ENCODE measurements at regions not wholly inside any gene's neighbourhood (a gene's known extent, or its start where the extent isn't known, plus 50 kb on each side); places are given as distances from the start of the nearest gene placed in this dataset.

GRCh38 chr3:191100516-191100915 lies 98.5 kb upstream of the OSTN start:
- DNase-seq (ENCODE audit: low spot score): no peak
- no peak overlapping the region for H3K4me3 Mint-ChIP-seq
- no peaks in the 10 kb centered on the region for H3F3A ChIP-seq (ENCODE audit: low read depth)
- H3K27me3 ChIP-seq: no peaks in the 10 kb centered on the region
- H4K20me1 ChIP-seq (ENCODE audit: low read depth): no peaks in the 10 kb centered on the region
- H3K36me3 ChIP-seq: no peaks in the 10 kb centered on the region
- H2AFZ ChIP-seq (replicated peaks): no peak overlapping the region
- no peak overlapping the region for H3K27ac Mint-ChIP-seq
- H3K9me3 Mint-ChIP-seq: no peaks in the 10 kb centered on the region
- no peak overlapping the region for H3K9ac ChIP-seq
- H3K4me3 ChIP-seq: no peak overlapping the region
- no peak overlapping the region for H3K4me2 ChIP-seq
- no peak overlapping the region for H3K27ac ChIP-seq
- H3K27me3 Mint-ChIP-seq (ENCODE audit: insufficient read depth, low read depth): no peaks in the 10 kb centered on the region
- H3K36me3 Mint-ChIP-seq: no peaks in the 10 kb centered on the region
- TF ChIP-seq EZH2 (IDR thresholded peaks at IDR 0.05) (no peak), CTCF (IDR thresholded peaks at IDR 0.05) (no peak), EZH2phosphoT487 (IDR thresholded peaks at IDR 0.05) (no peak)
- H3K4me1 Mint-ChIP-seq: no peaks in the 10 kb centered on the region
- H3K79me2 ChIP-seq (ENCODE audit: low read depth): no peaks in the 10 kb centered on the region
- H3K9me3 ChIP-seq (ENCODE audit: low read depth): no peaks in the 10 kb centered on the region
- no peaks in the 10 kb centered on the region for H3K4me1 ChIP-seq

- Histone ChIP-seq H3K9ac (no peak overlapping the region), H2AFZ (replicated peaks) (no peak overlapping the region), H3K36me3 (no peaks in the 10 kb centered on the region), H3K4me2 (no peak overlapping the region), H3K79me2 (ENCODE audit: low read depth) (no peaks in the 10 kb centered on the region), H3F3A (ENCODE audit: low read depth) (no peaks in the 10 kb centered on the region), H4K20me1 (ENCODE audit: low read depth) (no peaks in the 10 kb centered on the region), H3K27ac (no peak overlapping the region), H3K4me3 (no peak overlapping the region), H3K27me3 (no peaks in the 10 kb centered on the region), H3K4me1 (no peaks in the 10 kb centered on the region), H3K9me3 (ENCODE audit: low read depth) (no peaks in the 10 kb centered on the region)
- no peaks in the 10 kb centered on the region for H3K9me3 Mint-ChIP-seq
- H3K4me1 Mint-ChIP-seq: no peaks in the 10 kb centered on the region
- DNase-seq (ENCODE audit: low spot score): no peak
- H3K36me3 Mint-ChIP-seq: no peaks in the 10 kb centered on the region
- TF ChIP-seq CTCF (IDR thresholded peaks at IDR 0.05) (no peak), EZH2 (IDR thresholded peaks at IDR 0.05) (no peak), EZH2phosphoT487 (IDR thresholded peaks at IDR 0.05) (no peak)
- H3K4me3 Mint-ChIP-seq: no peak overlapping the region
- H3K27me3 Mint-ChIP-seq (ENCODE audit: insufficient read depth, low read depth): no peaks in the 10 kb centered on the region
- no peak overlapping the region for H3K27ac Mint-ChIP-seq
Observed at GRCh38 chr3:191094057-191094845, 104.8 kb upstream of the OSTN start.

- no peak overlapping the region for H3K4me3 Mint-ChIP-seq
- H3K36me3 Mint-ChIP-seq: no peaks in the 10 kb centered on the region
- H3K9me3 Mint-ChIP-seq: no peaks in the 10 kb centered on the region
Observed at GRCh38 chr3:191087391-191087790, 111.7 kb upstream of the OSTN start.

More at GRCh38 chr3:191087391-191087790, 111.7 kb upstream of the OSTN start:
- no peaks in the 10 kb centered on the region for H3K27me3 ChIP-seq
- no peak overlapping the region for H3K27ac ChIP-seq
- no peak overlapping the region for H3K9ac ChIP-seq
- no peaks in the 10 kb centered on the region for H3K4me1 ChIP-seq
- H3K4me3 ChIP-seq: no peak overlapping the region
- H4K20me1 ChIP-seq (ENCODE audit: low read depth): no peaks in the 10 kb centered on the region
- H3K36me3 ChIP-seq: no peaks in the 10 kb centered on the region
- H2AFZ ChIP-seq (replicated peaks): no peak overlapping the region
- TF ChIP-seq EZH2 (IDR thresholded peaks at IDR 0.05) (no peak), EZH2phosphoT487 (IDR thresholded peaks at IDR 0.05) (no peak), CTCF (IDR thresholded peaks at IDR 0.05) (no peak)
- peaks cover 3% of the 10 kb centered on the region for H3K4me1 Mint-ChIP-seq
- H3K27ac Mint-ChIP-seq: no peak overlapping the region
- no peaks in the 10 kb centered on the region for H3K27me3 Mint-ChIP-seq (ENCODE audit: insufficient read depth, low read depth)
- no peak for DNase-seq (ENCODE audit: low spot score)
- H3F3A ChIP-seq (ENCODE audit: low read depth): no peaks in the 10 kb centered on the region
- H3K9me3 ChIP-seq (ENCODE audit: low read depth): no peaks in the 10 kb centered on the region
- no peak overlapping the region for H3K4me2 ChIP-seq
- H3K79me2 ChIP-seq (ENCODE audit: low read depth): no peaks in the 10 kb centered on the region

Measured in neural progenitor cell (in vitro differentiated cells).